ENCODE measurements at regions not wholly inside any gene's neighbourhood (a gene's known extent, or its start where the extent isn't known, plus 50 kb on each side); places are given as distances from the start of the nearest gene placed in this dataset.

DNA sequence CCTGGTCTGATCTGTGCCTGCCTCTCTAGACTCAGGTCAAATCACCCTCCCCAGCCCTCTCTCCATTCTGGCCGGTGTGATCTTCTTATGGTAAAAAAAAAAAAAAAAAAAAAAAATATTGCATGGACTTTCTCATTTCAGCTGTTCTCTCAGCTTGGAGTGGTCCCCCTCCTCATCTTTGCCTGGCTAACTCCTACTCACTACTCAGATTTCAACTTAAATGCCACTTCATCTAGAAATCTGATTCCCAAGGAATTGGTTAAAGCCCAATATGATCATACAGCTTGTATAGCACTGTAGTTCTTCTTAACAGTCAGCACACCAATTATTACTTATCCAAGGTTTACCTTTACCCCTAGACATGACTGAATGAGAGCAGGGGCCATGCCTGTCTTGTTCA lies 105.9 kb upstream of the CARMIL1 start:
- DNase-seq (ENCODE audit: low read depth, low spot score): no peak
- no peak overlapping the region for H3K4me3 ChIP-seq (ENCODE audit: low read depth, low read length)
- in situ Hi-C loops (cut with HindIII; ENCODE audit: low sequenced_read_pairs): no loop called here
- TF ChIP-seq CTCF (IDR thresholded peaks at IDR 0.05; ENCODE audit: low read depth, low read length): no peak

DNA sequence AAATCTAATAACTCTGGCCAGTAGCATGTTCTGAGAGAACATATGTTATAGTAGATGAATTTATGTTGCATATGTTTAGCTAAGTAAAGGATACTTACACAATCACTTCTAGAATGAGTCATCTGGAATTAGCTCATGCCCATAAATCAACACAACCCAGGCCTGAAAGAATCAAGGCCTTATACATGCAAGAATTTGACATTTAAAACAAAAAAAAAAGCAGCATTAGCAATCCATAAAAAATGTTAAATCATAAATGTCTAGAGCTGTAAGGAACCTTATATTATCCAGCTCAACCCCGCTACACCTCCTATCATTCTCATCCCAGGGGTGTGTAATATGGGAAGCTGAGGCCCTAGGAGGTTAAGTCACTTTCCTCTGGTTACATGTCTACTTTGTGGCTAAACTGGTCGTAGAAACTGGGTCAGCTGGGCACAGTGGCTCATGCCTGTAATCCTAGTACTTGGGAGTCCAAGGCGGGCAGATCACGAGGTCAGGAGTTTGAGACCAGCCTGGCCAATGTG lies 105.2 kb upstream of the CARMIL1 start:
- H3K4me3 ChIP-seq (ENCODE audit: low read depth, low read length): no peak overlapping the region
- peak; percentile 94 for DNase-seq (ENCODE audit: low read depth, low spot score)
- in situ Hi-C loops (cut with HindIII; ENCODE audit: low sequenced_read_pairs): no loop called here
- TF ChIP-seq CTCF (IDR thresholded peaks at IDR 0.05; ENCODE audit: low read depth, low read length): no peak

DNA sequence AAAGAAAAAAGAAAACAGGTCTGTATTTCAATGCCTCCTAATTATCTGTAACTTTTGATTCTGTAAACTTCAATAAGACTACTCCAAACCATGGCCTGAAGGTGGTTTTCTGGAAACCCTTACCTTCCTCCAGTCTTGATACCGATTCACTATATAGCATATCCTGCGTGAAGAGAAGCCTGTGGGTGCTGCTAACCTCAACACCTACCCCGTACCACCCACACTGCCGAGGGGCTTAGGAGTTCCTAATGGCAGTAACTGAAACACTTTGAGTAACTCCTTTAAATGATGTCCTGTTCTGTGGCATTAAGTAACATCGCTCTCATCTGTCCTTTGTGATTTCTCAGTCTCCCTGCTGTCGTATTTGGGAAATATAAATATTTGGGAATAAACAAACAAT lies 104.5 kb upstream of the CARMIL1 start:
- TF ChIP-seq CTCF (IDR thresholded peaks at IDR 0.05; ENCODE audit: low read depth, low read length): no peak
- DNase-seq (ENCODE audit: low read depth, low spot score): no peak
- in situ Hi-C loops (cut with HindIII; ENCODE audit: low sequenced_read_pairs): no loop called here
- H3K4me3 ChIP-seq (ENCODE audit: low read depth, low read length): no peak overlapping the region

DNA sequence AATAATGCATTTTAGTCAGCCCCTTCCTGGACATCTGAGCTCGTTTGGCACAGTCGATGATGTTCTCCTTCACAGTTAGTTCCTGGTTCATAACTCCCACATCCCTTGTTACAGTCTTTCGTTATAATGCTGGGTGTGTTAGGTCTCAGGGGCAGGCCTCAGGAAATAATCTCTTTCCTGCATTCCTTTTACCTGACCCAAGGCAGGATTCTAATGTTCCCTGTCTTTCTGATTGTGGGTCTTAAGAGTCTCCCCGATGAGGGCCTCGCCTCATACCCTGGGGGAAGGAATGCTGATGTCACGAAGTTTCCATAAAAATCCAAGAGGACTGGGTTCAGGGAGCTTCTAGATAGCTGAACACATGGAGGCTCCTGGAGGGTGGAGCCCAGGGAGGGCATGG lies 104.0 kb upstream of the CARMIL1 start:
- H3K4me3 ChIP-seq (ENCODE audit: low read depth, low read length): no peak overlapping the region
- in situ Hi-C loops (cut with HindIII; ENCODE audit: low sequenced_read_pairs): no loop called here
- DNase-seq (ENCODE audit: low read depth, low spot score): peak; percentile 29
- TF ChIP-seq CTCF (IDR thresholded peaks at IDR 0.05; ENCODE audit: low read depth, low read length): no peak

DNA sequence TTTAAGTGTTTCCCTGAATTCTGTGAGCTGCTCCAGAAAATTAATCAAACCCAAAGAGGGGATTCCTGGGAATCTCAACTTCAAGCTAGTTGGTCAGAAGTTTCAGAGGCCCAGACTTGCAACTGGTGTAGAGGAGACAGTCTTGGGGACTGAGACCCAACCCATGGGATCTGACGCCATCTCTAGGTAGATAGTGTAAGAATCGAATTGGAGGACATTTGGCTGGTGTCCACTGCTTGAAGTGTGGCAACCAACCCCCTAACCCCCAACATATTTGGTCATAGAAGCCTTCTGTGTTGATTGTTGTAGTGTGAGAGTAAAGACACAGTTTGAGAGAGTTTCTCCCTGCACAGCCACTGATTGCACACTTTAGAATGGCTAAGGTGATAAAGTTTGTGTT lies 103.5 kb upstream of the CARMIL1 start:
- no peak for TF ChIP-seq CTCF (IDR thresholded peaks at IDR 0.05; ENCODE audit: low read depth, low read length)
- no peak overlapping the region for H3K4me3 ChIP-seq (ENCODE audit: low read depth, low read length)
- no peak for DNase-seq (ENCODE audit: low read depth, low spot score)
- in situ Hi-C loops (cut with HindIII; ENCODE audit: low sequenced_read_pairs): no loop called here

DNA sequence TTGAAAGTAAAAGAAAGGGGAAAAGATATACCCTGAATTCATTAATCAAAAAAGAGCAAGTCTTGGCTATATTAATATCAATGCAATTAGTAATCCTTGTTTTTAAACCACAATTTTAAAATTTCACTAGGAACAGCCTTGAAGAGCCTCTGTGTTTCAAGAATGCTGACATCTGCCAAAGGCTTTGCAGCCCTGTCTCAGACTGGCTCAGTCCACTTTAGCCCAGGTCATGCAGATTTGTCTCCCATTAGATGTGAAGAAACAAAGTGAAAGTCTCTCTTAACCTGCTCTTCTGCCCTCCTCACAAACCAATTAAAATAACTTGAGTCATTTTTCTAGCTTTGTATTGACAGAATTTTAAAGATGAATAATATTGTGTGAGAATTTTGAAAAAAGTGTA lies 102.7 kb upstream of the CARMIL1 start:
- no peak for DNase-seq (ENCODE audit: low read depth, low spot score)
- in situ Hi-C loops (cut with HindIII; ENCODE audit: low sequenced_read_pairs): no loop called here
- no peak overlapping the region for H3K4me3 ChIP-seq (ENCODE audit: low read depth, low read length)
- TF ChIP-seq CTCF (IDR thresholded peaks at IDR 0.05; ENCODE audit: low read depth, low read length): no peak

DNA sequence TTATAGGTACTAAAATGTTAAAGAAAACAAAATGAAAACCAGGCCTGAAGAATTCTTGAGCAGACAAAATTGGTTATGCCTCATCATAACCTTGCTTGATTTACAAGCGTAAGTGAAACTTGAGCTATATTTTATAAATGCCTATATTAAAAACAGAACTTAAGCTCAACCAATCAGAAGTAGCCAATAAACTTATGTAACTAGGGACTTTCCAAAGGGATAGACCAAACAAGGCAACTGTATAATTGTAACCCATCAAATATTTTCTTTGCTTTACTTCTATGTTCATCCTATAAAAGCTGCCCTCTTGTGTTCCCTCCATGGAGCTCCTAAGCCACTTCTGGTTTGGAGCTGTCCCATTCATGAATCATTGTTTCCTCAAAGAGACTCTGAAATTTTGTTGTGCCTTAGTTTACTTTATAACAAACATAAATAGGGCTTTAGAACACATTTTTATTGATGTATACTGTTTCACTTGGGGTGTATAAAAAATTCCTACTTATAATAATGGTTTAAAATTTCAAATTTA lies 101.6 kb upstream of the CARMIL1 start:
- TF ChIP-seq CTCF (IDR thresholded peaks at IDR 0.05; ENCODE audit: low read depth, low read length): no peak
- no peak overlapping the region for H3K4me3 ChIP-seq (ENCODE audit: low read depth, low read length)
- DNase-seq (ENCODE audit: low read depth, low spot score): no peak
- in situ Hi-C loops (cut with HindIII; ENCODE audit: low sequenced_read_pairs): no loop called here
